HG03064 (cell line): ENCODE measurements at regions not wholly inside any gene's neighbourhood (a gene's known extent, or its start where the extent isn't known, plus 50 kb on each side); places are given as distances from the start of the nearest gene placed in this dataset.
"Not testable (repeated sequence)": the region's sequence is repeated elsewhere in the genome, so short reads cannot be mapped to it uniquely, and the experiment has no call there.

Experiments
- ATAC-seq: cut with Tn5 transposase; IDR thresholded peaks from one replicate; pipeline ENCODE4 v1.9.1; 2021; ENCODE audit warnings: low read depth; ENCODE audit not compliant: unreplicated experiment

GRCh38 chr1:119191325-119191724 lies 50.9 kb upstream of the WARS2 start:
- ATAC-seq: no peak

GRCh38 chr1:119204197-119204960 lies 63.9 kb upstream of the WARS2 start:
- no peak for ATAC-seq

- no peak for ATAC-seq
These were observed 64.5 kb upstream of the WARS2 start for GRCh38 chr1:119204961-119205357.

GRCh38 chr1:119209061-119209460 lies 68.6 kb upstream of the WARS2 start:
- no peak for ATAC-seq

GRCh38 chr1:119209596-119210295 lies 69.3 kb upstream of the WARS2 start:
- no peak for ATAC-seq

- no peak for ATAC-seq
These were observed 69.8 kb upstream of the WARS2 start for GRCh38 chr1:119210296-119210649.

- not testable (repeated sequence) for ATAC-seq
These were observed 72.8 kb upstream of the WARS2 start for GRCh38 chr1:119213213-119213612.

GRCh38 chr1:119214961-119215360 lies 74.5 kb upstream of the WARS2 start:
- not testable (repeated sequence) for ATAC-seq

GRCh38 chr1:119217309-119217828 lies 76.9 kb upstream of the WARS2 start:
- ATAC-seq: no peak

- no peak for ATAC-seq
These were observed 79.3 kb upstream of the WARS2 start for GRCh38 chr1:119219711-119220110.

GRCh38 chr1:119220991-119221390 lies 80.5 kb upstream of the WARS2 start:
- ATAC-seq: no peak

GRCh38 chr1:119222271-119222670 lies 81.8 kb upstream of the WARS2 start:
- ATAC-seq: peak; percentile 55

- ATAC-seq: no peak
These were observed 84.8 kb upstream of the WARS2 start for GRCh38 chr1:119225265-119225664.

- no peak for ATAC-seq
These were observed 85.4 kb upstream of the WARS2 start for GRCh38 chr1:119225831-119226230.

- no peak for ATAC-seq
These were observed 85.9 kb upstream of the WARS2 start for GRCh38 chr1:119226321-119226720.

- ATAC-seq: no peak
These were observed 86.5 kb upstream of the WARS2 start for GRCh38 chr1:119226913-119227312.

- no peak for ATAC-seq
These were observed 87.0 kb upstream of the WARS2 start for GRCh38 chr1:119227456-119227855.

GRCh38 chr1:119228335-119229080 lies 88.1 kb upstream of the WARS2 start:
- ATAC-seq: no peak

GRCh38 chr1:119235120-119235519 lies 94.7 kb upstream of the WARS2 start:
- no peak for ATAC-seq

GRCh38 chr1:119245881-119246280 lies 105.4 kb upstream of the WARS2 start:
- ATAC-seq: no peak

- no peak for ATAC-seq
These were observed 108.8 kb upstream of the WARS2 start for GRCh38 chr1:119249283-119249682.
